HL-60 (cell line): ENCODE measurements at regions not wholly inside any gene's neighbourhood (a gene's known extent, or its start where the extent isn't known, plus 50 kb on each side); places are given as distances from the start of the nearest gene placed in this dataset.

ENCODE experiments used
- DNase-seq, 2 experiments: peaks; one replicate each; pipeline ENCODE4 v3.0.0-alpha.2; 2010 to 2020; ENCODE audit warnings: low read depth in 1 of 2, low spot score in 1 of 2
- H3K27ac ChIP-seq: fragments of 250-450 bp; sonication (Bioruptor Pico); replicated peaks from 2 replicates; pipeline ENCODE4 v1.5.1; 2020; ENCODE audit warnings: mild to moderate bottlenecking, moderate library complexity
- H3K27me3 ChIP-seq: fragments of 250-450 bp; sonication (Bioruptor Pico); 2 replicates; pipeline ENCODE4 v1.5.1; 2021; ENCODE audit warnings: mild to moderate bottlenecking, moderate library complexity; ENCODE audit not compliant: insufficient read depth, poor library complexity, severe bottlenecking
- H3K4me3 ChIP-seq: replicated peaks from 2 replicates; pipeline ENCODE4 v1.5.1; 2011; ENCODE audit warnings: mild to moderate bottlenecking, control low read depth, low read length; ENCODE audit not compliant: insufficient read depth
- GABPA ChIP-seq: IDR thresholded peaks from 2 replicates; pipeline ENCODE4 v1.6.1; 2012; ENCODE audit warnings: low read depth
- POLR2AphosphoS5 ChIP-seq: IDR thresholded peaks from 2 replicates; pipeline ENCODE4 v1.6.1; 2012; ENCODE audit warnings: low read depth
- SPI1 ChIP-seq: IDR thresholded peaks from 2 replicates; pipeline ENCODE4 v1.6.1; 2012; ENCODE audit warnings: low read depth, mild to moderate bottlenecking, borderline replicate concordance
- TF ChIP-seq, protein P1 (sequence below): IDR thresholded peaks from one replicate; pipeline ENCODE4 v1.5.1; 2011; ENCODE audit warnings: low read length, control low read depth, inconsistent platforms; ENCODE audit not compliant: insufficient read depth
- TF ChIP-seq, protein P2 (sequence below): IDR thresholded peaks from 2 replicates; pipeline ENCODE4 v1.6.1; 2012; ENCODE audit warnings: low read depth; ENCODE audit not compliant: insufficient replicate concordance

DNA sequence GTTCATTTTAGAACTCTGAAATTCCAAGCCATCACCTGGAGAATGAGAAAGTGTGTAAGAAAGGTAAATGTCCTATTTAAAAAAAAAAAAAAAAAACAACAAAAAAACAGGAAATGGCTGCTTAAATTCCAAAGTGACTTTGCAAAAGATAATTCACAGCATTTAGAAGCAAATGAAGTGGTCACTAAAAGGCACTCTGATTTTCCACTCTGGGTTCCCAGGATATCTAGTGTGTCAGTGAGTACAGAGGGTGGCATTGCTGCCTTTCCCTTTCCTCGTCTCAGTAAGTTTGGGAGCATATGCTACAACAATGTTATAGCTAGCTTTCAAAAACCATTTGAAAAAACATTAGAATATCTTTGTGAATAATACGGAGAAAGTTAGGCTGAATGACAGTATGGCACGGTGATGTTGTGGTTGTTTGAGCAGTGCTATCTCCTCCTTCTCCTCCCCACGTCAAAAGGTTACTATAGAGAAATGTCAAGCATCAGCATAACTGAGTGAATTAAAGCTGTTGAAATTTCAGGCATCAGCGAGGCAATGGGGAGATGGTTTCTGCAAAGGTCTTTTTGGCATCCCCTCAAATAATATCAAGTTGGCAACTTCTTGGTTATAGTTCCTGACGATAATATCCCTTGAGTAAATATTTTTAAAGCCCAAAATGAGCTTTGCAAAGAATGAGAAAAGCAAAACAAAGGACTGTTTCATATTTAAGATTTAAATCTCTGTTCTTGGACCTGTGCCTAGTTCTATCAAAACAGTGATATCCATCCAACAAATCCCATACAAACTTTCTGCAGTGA, 164.5 kb upstream of the E2F7 start:
- Histone ChIP-seq H3K27me3 (no peaks in the 10 kb centered on the region), H3K27ac (no peak overlapping the region), H3K4me3 (no peak overlapping the region)
- TF ChIP-seq POLR2AphosphoS5 (no peak), SPI1 (no peak), GABPA (no peak)
- TF ChIP-seq, protein P1, sequence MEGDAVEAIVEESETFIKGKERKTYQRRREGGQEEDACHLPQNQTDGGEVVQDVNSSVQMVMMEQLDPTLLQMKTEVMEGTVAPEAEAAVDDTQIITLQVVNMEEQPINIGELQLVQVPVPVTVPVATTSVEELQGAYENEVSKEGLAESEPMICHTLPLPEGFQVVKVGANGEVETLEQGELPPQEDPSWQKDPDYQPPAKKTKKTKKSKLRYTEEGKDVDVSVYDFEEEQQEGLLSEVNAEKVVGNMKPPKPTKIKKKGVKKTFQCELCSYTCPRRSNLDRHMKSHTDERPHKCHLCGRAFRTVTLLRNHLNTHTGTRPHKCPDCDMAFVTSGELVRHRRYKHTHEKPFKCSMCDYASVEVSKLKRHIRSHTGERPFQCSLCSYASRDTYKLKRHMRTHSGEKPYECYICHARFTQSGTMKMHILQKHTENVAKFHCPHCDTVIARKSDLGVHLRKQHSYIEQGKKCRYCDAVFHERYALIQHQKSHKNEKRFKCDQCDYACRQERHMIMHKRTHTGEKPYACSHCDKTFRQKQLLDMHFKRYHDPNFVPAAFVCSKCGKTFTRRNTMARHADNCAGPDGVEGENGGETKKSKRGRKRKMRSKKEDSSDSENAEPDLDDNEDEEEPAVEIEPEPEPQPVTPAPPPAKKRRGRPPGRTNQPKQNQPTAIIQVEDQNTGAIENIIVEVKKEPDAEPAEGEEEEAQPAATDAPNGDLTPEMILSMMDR: no peak
- TF ChIP-seq, protein P2, sequence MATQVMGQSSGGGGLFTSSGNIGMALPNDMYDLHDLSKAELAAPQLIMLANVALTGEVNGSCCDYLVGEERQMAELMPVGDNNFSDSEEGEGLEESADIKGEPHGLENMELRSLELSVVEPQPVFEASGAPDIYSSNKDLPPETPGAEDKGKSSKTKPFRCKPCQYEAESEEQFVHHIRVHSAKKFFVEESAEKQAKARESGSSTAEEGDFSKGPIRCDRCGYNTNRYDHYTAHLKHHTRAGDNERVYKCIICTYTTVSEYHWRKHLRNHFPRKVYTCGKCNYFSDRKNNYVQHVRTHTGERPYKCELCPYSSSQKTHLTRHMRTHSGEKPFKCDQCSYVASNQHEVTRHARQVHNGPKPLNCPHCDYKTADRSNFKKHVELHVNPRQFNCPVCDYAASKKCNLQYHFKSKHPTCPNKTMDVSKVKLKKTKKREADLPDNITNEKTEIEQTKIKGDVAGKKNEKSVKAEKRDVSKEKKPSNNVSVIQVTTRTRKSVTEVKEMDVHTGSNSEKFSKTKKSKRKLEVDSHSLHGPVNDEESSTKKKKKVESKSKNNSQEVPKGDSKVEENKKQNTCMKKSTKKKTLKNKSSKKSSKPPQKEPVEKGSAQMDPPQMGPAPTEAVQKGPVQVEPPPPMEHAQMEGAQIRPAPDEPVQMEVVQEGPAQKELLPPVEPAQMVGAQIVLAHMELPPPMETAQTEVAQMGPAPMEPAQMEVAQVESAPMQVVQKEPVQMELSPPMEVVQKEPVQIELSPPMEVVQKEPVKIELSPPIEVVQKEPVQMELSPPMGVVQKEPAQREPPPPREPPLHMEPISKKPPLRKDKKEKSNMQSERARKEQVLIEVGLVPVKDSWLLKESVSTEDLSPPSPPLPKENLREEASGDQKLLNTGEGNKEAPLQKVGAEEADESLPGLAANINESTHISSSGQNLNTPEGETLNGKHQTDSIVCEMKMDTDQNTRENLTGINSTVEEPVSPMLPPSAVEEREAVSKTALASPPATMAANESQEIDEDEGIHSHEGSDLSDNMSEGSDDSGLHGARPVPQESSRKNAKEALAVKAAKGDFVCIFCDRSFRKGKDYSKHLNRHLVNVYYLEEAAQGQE: no peak
- no peak for DNase-seq

DNA sequence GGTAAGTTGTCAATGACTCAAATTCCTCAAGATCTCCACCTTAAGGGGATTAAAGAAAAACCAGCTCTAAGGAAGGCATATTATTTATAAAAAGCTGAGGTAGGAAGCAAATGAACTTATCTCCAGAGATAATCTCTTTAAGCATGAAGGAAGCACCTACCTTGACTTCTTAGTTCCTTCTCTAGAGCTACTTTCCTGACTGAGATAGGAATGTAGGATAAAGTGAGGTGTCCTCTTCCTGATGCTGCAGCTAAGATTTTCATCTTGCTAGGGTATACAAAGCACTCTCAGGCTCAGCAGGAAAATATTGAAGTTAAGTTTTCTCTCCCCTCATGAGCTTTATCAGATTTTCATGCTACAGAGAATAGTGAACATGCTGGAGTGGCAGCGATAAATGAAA, 163.0 kb upstream of the E2F7 start:
- H3K27ac ChIP-seq: no peak overlapping the region
- H3K27me3 ChIP-seq: no peaks in the 10 kb centered on the region
- TF ChIP-seq, protein P1: no peak
- no peak for TF ChIP-seq SPI1
- TF ChIP-seq, protein P2: no peak
- no peak for TF ChIP-seq GABPA
- TF ChIP-seq POLR2AphosphoS5: no peak

DNA sequence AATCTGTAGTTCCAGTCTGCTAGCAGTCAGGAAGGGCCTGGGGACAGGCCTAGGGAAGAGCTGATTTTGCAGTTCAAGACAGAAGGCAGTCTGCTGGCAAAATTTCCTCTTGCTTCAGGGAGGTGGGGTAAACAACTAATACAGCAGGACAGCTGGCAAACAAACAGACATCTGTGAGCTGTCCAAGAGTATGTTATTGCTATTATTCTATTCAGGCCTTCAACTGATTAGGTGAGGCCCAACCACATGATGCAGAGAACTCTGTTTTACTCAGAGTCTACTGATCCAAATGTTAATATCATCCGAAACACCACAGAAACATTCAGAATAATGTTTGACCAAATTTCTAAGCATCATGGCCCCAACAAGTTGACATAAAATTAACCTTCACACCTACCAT, 161.0 kb upstream of the E2F7 start:
- no peak overlapping the region for H3K4me3 ChIP-seq
- no peak overlapping the region for H3K27ac ChIP-seq
- no peak for DNase-seq
- H3K27me3 ChIP-seq: no peaks in the 10 kb centered on the region
- TF ChIP-seq, protein P1: no peak
- TF ChIP-seq GABPA (no peak), SPI1 (no peak), POLR2AphosphoS5 (no peak)
- TF ChIP-seq, protein P2: no peak

More for the DNA sequence above, 163.0 kb upstream of the E2F7 start:
- no peak for DNase-seq
- H3K4me3 ChIP-seq: no peak overlapping the region
